ENCODE measurements at regions not wholly inside any gene's neighbourhood (a gene's known extent, or its start where the extent isn't known, plus 50 kb on each side); places are given as distances from the start of the nearest gene placed in this dataset.
"Not testable (repeated sequence)": the region's sequence is repeated elsewhere in the genome, so short reads cannot be mapped to it uniquely, and the experiment has no call there.

DNA sequence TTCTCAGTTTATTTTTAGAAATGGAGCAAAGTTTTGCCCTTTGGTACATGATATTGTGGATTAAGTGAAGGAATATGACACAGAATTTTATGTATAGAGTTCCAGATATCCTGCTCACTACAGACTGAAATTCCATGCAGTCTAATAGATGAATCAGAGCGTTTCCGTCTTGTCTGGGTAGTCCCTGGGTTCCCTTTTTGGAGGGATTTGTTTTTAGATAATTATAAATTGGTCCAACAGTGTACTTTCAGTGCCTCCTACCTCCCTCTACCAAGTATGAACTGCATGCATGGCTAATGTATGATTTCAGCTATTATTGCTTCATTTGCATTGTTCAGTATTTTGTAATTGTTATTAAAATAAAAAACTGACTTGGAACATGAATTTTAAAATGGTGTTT, 74.4 kb downstream of the SEPTIN7 start:
- Histone ChIP-seq H3K36me3 (replicated peaks in 1 of 2; ENCODE audit: insufficient read depth in 1 of 2, low read depth in 2 of 2) (peaks cover 0 to 2% of the 10 kb centered on the region in 2 donors), H3K4me3 (no peak overlapping the region), H3K27ac (no peak overlapping the region), H3K4me1 (no peaks in the 10 kb centered on the region), H3K27me3 (no peaks in the 10 kb centered on the region), H3K9me3 (no peaks in the 10 kb centered on the region)
- ATAC-seq (no peak), DNase-seq (no peak)
- TF ChIP-seq POLR2A (IDR thresholded peaks at IDR 0.05): no peak
- TF ChIP-seq, protein P1, sequence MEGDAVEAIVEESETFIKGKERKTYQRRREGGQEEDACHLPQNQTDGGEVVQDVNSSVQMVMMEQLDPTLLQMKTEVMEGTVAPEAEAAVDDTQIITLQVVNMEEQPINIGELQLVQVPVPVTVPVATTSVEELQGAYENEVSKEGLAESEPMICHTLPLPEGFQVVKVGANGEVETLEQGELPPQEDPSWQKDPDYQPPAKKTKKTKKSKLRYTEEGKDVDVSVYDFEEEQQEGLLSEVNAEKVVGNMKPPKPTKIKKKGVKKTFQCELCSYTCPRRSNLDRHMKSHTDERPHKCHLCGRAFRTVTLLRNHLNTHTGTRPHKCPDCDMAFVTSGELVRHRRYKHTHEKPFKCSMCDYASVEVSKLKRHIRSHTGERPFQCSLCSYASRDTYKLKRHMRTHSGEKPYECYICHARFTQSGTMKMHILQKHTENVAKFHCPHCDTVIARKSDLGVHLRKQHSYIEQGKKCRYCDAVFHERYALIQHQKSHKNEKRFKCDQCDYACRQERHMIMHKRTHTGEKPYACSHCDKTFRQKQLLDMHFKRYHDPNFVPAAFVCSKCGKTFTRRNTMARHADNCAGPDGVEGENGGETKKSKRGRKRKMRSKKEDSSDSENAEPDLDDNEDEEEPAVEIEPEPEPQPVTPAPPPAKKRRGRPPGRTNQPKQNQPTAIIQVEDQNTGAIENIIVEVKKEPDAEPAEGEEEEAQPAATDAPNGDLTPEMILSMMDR (IDR thresholded peaks at IDR 0.05): no peak
- WGBS, 2 donors: 73 to 78% methylated on average over 2 of the region's 2 CpGs
- intact Hi-C loops (cut with DNase I): no loop called here

DNA sequence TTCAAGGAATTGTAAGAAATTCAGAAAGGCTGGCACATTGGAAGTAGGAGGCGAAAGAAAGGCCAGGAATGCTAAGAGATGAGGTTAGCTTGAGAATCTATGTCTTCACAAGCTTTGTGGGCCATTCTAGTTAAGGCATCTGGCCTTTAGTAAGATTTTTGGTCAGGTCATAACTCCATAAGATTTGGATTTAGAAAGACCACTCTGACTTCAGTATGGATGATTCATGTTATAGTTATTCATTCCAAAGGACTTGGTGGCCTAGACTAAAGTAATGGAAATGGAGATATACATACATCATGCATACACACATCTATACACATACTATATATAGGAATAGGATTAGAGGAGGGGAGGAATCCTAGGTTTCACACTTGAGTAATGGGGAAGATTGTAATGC, 77.5 kb downstream of the SEPTIN7 start:
- 97 to 100% methylated on average over 1 of the region's 1 CpG for WGBS, 2 donors
- Histone ChIP-seq H3K36me3 (replicated peaks in 1 of 2; ENCODE audit: insufficient read depth in 1 of 2, low read depth in 2 of 2) (peaks cover 0 to 2% of the 10 kb centered on the region in 2 donors), H3K27me3 (no peaks in the 10 kb centered on the region), H3K27ac (no peak overlapping the region), H3K4me1 (no peaks in the 10 kb centered on the region), H3K4me3 (no peak overlapping the region), H3K9me3 (no peaks in the 10 kb centered on the region)
- intact Hi-C loops (cut with DNase I): no loop called here
- no peak for TF ChIP-seq POLR2A (IDR thresholded peaks at IDR 0.05)
- TF ChIP-seq, protein P1 (IDR thresholded peaks at IDR 0.05): no peak
- no peak for ATAC-seq
- no peak for DNase-seq

DNA sequence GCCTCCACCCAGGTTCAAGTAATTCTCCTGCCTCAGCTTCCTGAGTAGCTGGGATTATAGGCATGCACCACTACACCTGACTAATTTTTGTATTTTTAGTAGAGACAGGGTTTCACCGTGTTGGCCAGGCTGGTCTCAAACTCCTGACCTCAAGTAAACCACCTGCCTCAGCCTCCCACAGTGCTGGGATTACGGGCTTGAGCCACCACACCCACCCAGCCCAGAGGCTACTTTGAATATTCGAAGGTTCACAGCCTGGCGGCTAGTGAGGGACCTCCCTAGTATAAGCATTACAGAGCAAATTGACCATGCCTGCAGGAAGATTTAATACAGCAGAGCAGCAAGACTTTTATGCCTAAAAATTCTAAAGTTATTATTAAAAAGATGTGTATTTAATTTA, 86.6 kb downstream of the SEPTIN7 start:
- H3K4me1 ChIP-seq; H3K27me3 ChIP-seq; H3K36me3 ChIP-seq (replicated peaks in 1 of 2; ENCODE audit: insufficient read depth in 1 of 2, low read depth in 2 of 2); intact Hi-C loops (cut with DNase I); DNase-seq; H3K9me3 ChIP-seq; ATAC-seq; H3K27ac ChIP-seq; H3K4me3 ChIP-seq: not testable (repeated sequence)
- WGBS, 2 donors: 90 to 100% methylated on average over 4 of the region's 4 CpGs

DNA sequence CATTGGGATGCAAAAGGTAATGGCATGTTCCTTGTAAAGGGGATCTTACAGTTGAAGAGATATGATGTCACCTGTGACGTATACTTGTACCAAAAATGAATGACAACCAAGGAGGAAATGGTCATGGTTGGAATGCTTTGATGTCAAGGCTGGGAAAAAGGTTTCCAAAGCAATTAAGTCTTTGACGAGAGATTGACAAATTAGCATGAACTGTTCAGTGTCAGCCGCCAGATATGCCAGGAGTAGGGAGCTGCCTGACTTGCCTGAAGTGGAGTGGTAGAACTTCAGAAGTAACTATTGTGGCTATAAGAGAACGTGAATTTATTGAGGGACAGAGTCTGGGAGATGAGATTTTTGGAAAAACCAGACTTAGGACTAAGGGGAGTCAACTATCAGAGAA, 88.1 kb downstream of the SEPTIN7 start:
- Histone ChIP-seq H3K36me3 (replicated peaks in 1 of 2; ENCODE audit: insufficient read depth in 1 of 2, low read depth in 2 of 2) (peaks cover 0 to 2% of the 10 kb centered on the region in 2 donors), H3K9me3 (no peaks in the 10 kb centered on the region), H3K4me3 (no peak overlapping the region), H3K27ac (no peak overlapping the region), H3K27me3 (no peaks in the 10 kb centered on the region), H3K4me1 (no peaks in the 10 kb centered on the region)
- ATAC-seq: no peak
- DNase-seq: no peak
- 92 to 96% methylated on average over 4 of the region's 4 CpGs for WGBS, 2 donors
- TF ChIP-seq, protein P1 (IDR thresholded peaks at IDR 0.05): no peak
- TF ChIP-seq POLR2A (IDR thresholded peaks at IDR 0.05): no peak
- intact Hi-C loops (cut with DNase I): no loop called here

DNA sequence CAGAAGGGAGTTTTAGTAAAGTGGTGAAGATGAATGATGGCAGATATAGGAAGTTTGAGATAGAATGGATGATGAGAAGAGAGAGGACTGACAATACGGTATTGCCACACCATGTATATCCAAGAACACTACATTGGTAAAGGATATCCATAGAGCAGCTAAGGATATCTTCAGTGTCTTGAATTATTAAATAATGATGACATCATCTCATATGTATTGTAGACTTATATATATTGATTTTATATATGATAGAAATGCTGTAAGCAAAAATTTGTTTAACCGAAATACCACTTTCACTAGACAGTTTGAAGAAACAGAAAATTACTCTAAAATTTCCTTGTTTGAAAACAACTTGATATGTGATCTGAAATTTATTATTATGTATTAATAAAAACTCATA, 89.0 kb downstream of the SEPTIN7 start:
- TF ChIP-seq POLR2A (IDR thresholded peaks at IDR 0.05): no peak
- TF ChIP-seq, protein P1 (IDR thresholded peaks at IDR 0.05): no peak
- ATAC-seq (no peak), DNase-seq (no peak)
- Histone ChIP-seq H3K27ac (no peak overlapping the region), H3K4me1 (no peaks in the 10 kb centered on the region), H3K27me3 (no peaks in the 10 kb centered on the region), H3K36me3 (replicated peaks in 1 of 2; ENCODE audit: insufficient read depth in 1 of 2, low read depth in 2 of 2) (peaks cover 0 to 2% of the 10 kb centered on the region in 2 donors), H3K4me3 (no peak overlapping the region), H3K9me3 (no peaks in the 10 kb centered on the region)
- 96 to 99% methylated on average over 2 of the region's 2 CpGs for WGBS, 2 donors
- intact Hi-C loops (cut with DNase I): no loop called here
